Esophagus squamous epithelium (tissue), 5 donors: ENCODE measurements at regions not wholly inside any gene's neighbourhood (a gene's known extent, or its start where the extent isn't known, plus 50 kb on each side); places are given as distances from the start of the nearest gene placed in this dataset.
A peak's percentile ranks its signal among the peaks of the same experiment; 100 is the strongest.
"Not testable (repeated sequence)": the region's sequence is repeated elsewhere in the genome, so short reads cannot be mapped to it uniquely, and the experiment has no call there.

Source experiments
- DNase-seq: peaks from one replicate; lab custom pipeline; 2025; lab: John Stamatoyannopoulos, UW
- H3K27ac ChIP-seq, 4 donors: fragments of 200-600 bp; sonication (generic); one replicate each; pipeline ENCODE4 v1.5.1; 2016 to 2019; ENCODE audit warnings: mild to moderate bottlenecking in 1 of 4
- H3K27me3 ChIP-seq, 4 donors: fragments of 200-600 bp; sonication (generic); 1 replicate in 3 of 4; 2 replicates in 1 of 4; pipeline versions ENCODE4 v1.5.1 to v1.6.0; 2017 to 2021; ENCODE audit warnings: antibody characterized with exemption in 1 of 4
- H3K36me3 ChIP-seq, 3 donors: fragments of 200-600 bp; sonication (generic); one replicate each; pipeline ENCODE4 v1.5.1; 2016 to 2019
- H3K4me1 ChIP-seq, 3 donors: fragments of 200-600 bp; sonication (generic); one replicate each; pipeline ENCODE4 v1.5.1; 2017 to 2019
- H3K4me3 ChIP-seq, 4 donors: fragments of 200-600 bp; sonication (generic); 1 replicate in 3 of 4; 2 replicates in 1 of 4; pipeline ENCODE4 v1.5.1; 2016 to 2019; ENCODE audit warnings: mild to moderate bottlenecking in 2 of 4, moderate library complexity in 1 of 4
- H3K9me3 ChIP-seq, 3 donors: fragments of 200-600 bp; sonication (generic); one replicate each; pipeline ENCODE4 v1.5.1; 2016 to 2019
- POLR2A ChIP-seq, 4 donors: fragments of 450-650 bp; IDR thresholded peaks; one replicate each; pipeline ENCODE4 v1.6.1; 2017; ENCODE audit warnings: antibody characterized with exemption in 4 of 4, mild to moderate bottlenecking in 4 of 4, moderate library complexity in 3 of 4
- WGBS, 2 donors: methylation state at CpG; one replicate each; pipeline ENCODE4 v1.1.5; 2018; 5-methylcytosine and 5-hydroxymethylcytosine counted together
- intact Hi-C: fragments of 100-400 bp; cut with DNase I; formaldehyde crosslinking; loops from one replicate; pipeline ENCODE4 v1.15.0; 2022
- TF ChIP-seq, protein P1 (sequence below), 6 experiments: fragments of 450-650 bp in 4 of 6; fragments of 200-600 bp in 2 of 6; sonication (generic) in 2 of 6; IDR thresholded peaks; one replicate each; pipeline ENCODE4 v1.5.1; 2016 to 2019; ENCODE audit warnings: antibody characterized with exemption in 6 of 6, mild to moderate bottlenecking in 4 of 6, moderate library complexity in 4 of 6
- donor health status: DM: yes; HTN: yes; CAD: no.

DNA sequence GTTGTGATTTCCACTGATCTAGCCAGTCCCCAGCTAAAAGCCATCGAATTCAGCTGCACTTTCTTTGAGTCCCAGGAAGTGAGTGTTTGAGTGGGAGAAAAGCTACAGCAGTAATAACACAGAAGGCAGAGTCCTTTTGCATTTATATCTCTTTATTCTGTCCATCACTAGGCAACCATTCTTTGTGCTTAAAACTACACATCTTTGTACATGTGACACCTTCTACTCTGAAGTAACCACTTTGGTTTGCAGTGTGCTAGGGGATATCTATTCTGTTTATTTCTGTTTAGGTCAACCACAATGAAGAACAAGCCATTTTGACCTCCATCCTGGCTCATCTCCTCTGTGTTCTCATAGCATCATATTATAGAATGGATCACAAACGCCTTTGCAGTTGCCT, 226.0 kb upstream of the SERP2 start:
- peaks cover 0 to 3% (median 0%) of the 10 kb centered on the region in 3 donors for H3K4me1 ChIP-seq
- 70 to 90% methylated on average over 2 of the region's 2 CpGs for WGBS, 2 donors
- TF ChIP-seq POLR2A (IDR thresholded peaks at IDR 0.05) = no peak
- TF ChIP-seq, protein P1, sequence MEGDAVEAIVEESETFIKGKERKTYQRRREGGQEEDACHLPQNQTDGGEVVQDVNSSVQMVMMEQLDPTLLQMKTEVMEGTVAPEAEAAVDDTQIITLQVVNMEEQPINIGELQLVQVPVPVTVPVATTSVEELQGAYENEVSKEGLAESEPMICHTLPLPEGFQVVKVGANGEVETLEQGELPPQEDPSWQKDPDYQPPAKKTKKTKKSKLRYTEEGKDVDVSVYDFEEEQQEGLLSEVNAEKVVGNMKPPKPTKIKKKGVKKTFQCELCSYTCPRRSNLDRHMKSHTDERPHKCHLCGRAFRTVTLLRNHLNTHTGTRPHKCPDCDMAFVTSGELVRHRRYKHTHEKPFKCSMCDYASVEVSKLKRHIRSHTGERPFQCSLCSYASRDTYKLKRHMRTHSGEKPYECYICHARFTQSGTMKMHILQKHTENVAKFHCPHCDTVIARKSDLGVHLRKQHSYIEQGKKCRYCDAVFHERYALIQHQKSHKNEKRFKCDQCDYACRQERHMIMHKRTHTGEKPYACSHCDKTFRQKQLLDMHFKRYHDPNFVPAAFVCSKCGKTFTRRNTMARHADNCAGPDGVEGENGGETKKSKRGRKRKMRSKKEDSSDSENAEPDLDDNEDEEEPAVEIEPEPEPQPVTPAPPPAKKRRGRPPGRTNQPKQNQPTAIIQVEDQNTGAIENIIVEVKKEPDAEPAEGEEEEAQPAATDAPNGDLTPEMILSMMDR (IDR thresholded peaks at IDR 0.05) = no peak
- intact Hi-C loops = no loop called here
- no peaks in the 10 kb centered on the region for H3K36me3 ChIP-seq
- H3K9me3 ChIP-seq = no peaks in the 10 kb centered on the region
- no peaks in the 10 kb centered on the region for H3K27me3 ChIP-seq
- no peak for DNase-seq
- no peak overlapping the region for H3K4me3 ChIP-seq
- H3K27ac ChIP-seq = no peak overlapping the region

DNA sequence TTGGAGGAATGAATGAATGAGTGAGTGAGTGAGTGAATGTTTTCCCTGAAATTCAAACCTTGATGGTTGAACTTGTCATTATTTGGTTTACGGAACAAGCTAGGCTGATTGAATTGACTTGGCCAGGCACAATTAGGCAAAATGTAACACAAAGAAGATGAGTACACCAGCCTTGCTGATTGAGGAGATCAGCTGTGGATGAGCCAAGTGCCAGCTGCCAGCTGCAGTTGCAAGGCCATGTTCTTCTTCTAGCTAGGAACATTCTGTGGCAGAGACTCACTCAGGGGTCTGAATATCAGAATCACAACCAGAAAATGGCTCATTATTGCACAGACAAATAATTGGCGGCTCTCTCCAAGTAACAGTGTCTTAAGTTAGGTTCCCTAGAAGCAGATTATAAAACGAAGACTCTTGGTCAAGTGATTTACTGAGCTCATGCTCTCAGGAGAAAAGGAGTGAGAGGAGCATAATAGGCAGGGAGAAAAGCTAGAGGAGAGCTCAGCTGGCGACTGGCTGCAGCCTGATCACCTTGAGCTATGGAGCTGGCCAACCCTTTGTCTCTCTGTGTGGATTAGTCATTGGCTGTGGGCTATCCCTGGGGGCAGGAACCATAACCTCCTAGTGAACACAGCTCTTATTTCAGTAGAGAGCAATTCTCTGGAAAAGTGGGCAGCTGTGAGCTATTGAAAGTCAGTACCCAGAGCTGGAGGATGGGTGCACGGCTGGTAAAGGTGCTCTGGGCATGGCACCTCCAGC, 225.3 kb upstream of the SERP2 start:
- WGBS, 2 donors = 86 to 91% methylated on average over 4 to 5 of the region's 5 CpGs
- H3K4me3 ChIP-seq = no peak overlapping the region
- intact Hi-C loops = no loop called here

DNA sequence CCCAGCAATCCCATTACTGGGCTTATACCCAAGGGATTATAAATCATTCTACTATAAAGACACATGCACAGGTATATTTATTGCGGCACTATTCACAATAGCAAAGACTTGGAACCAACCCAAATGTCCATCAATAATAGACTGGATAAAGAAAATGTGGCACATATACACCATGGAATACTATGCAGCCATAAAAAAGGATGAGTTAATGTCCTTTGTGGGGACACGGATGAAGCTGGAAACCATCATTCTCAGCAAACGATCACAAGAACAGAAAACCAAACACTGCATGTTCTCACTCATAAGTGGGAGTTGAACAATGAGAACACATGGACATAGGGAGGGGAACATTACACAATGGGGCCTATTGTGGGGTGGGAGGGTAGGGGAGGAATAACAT, 224.4 kb upstream of the SERP2 start:
- H3K4me3 ChIP-seq, H3K27ac ChIP-seq, intact Hi-C loops, H3K4me1 ChIP-seq, H3K9me3 ChIP-seq, H3K36me3 ChIP-seq, DNase-seq, H3K27me3 ChIP-seq: not testable (repeated sequence)
- 83 to 86% methylated on average over 3 of the region's 3 CpGs for WGBS, 2 donors

More for the DNA sequence above, 225.3 kb upstream of the SERP2 start:
- no peak for TF ChIP-seq POLR2A (IDR thresholded peaks at IDR 0.05)
- TF ChIP-seq, protein P1 (IDR thresholded peaks at IDR 0.05) = no peak
- Histone ChIP-seq H3K4me1 (no peaks in the 10 kb centered on the region), H3K27me3 (no peaks in the 10 kb centered on the region), H3K9me3 (no peaks in the 10 kb centered on the region), H3K36me3 (no peaks in the 10 kb centered on the region), H3K27ac (no peak overlapping the region)
- no peak for DNase-seq

DNA sequence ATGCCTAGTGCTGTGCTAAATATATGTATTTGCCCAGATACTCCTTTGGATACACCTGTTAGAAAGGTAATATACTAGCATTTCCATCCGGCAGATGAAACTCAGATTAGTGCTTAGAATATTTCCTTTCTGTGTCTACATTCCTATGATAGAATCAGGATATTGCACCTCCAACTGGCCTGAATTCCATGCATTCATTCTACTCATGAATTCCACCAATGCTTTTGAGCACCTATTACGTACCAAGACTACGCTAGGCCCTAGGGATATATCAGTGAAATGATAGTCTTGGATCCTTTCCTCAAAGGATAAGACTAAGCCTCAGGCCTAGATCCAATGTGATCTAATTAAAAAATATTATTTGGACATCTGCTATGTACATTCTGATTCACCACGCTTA, 223.8 kb upstream of the SERP2 start:
- Histone ChIP-seq H3K4me1 (no peaks in the 10 kb centered on the region), H3K27me3 (no peaks in the 10 kb centered on the region), H3K27ac (no peak overlapping the region), H3K9me3 (no peaks in the 10 kb centered on the region), H3K4me3 (no peak overlapping the region), H3K36me3 (no peaks in the 10 kb centered on the region)
- DNase-seq = no peak
- 93 to 98% methylated on average over 4 of the region's 4 CpGs for WGBS, 2 donors
- intact Hi-C loops = no loop called here
- no peak for TF ChIP-seq POLR2A (IDR thresholded peaks at IDR 0.05)
- TF ChIP-seq, protein P1 (IDR thresholded peaks at IDR 0.05) = no peak

DNA sequence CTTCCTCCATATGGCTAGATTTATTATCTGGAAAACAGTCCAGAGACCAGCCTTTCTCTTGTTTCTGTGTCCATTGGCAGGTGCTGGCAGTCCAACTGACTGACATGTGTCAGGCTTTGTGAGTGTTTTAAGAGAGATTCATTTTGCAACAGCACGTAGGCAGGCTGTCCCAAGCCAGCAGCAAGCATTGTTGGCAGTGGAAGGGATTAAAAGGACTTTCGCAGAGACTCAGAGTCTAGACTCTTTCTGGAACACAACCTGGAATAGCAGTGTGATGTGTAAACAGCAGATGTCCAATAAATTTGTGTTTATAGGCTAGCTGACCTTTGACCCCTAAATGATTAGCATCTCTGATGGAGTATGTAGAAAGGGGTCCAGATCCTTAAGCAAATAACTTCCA, 222.2 kb upstream of the SERP2 start:
- WGBS, 2 donors = 77 to 88% methylated on average over 1 to 2 of the region's 2 CpGs
- H3K4me3 ChIP-seq = no peak overlapping the region

More for the DNA sequence above, 222.2 kb upstream of the SERP2 start:
- TF ChIP-seq, protein P1 (IDR thresholded peaks at IDR 0.05) = no peak
- no peak for TF ChIP-seq POLR2A (IDR thresholded peaks at IDR 0.05)
- intact Hi-C loops = no loop called here
- no peaks in the 10 kb centered on the region for H3K36me3 ChIP-seq
- H3K4me1 ChIP-seq = peaks cover 8 to 14% (median 11%) of the 10 kb centered on the region in 3 donors
- H3K27me3 ChIP-seq = no peaks in the 10 kb centered on the region
- no peaks in the 10 kb centered on the region for H3K9me3 ChIP-seq
- DNase-seq = no peak
- peak overlapping the region in 1 of 4 donors; percentile 12 for H3K27ac ChIP-seq
